Stimulated activated naive B cell treated with anti-CD40 and anti-IgM and Interleukin-4, amounts not matched to agents 10 μg/mL and 1 μg/mL and 100 μg/mL, for 72 hours (primary cell): ENCODE measurements at regions not wholly inside any gene's neighbourhood (a gene's known extent, or its start where the extent isn't known, plus 50 kb on each side); places are given as distances from the start of the nearest gene placed in this dataset.
A peak's percentile ranks its signal among the peaks of the same experiment; 100 is the strongest.
"Not testable (repeated sequence)": the region's sequence is repeated elsewhere in the genome, so short reads cannot be mapped to it uniquely, and the experiment has no call there.

ENCODE experiments used
- ATAC-seq, 2 donors: fragments of 150-1000 bp; cut with Tn5 transposase; replicated peaks; 2 replicates each; pipeline ENCODE4 v1.10.0; 2021; ENCODE audit warnings: moderate library complexity in 1 of 2
- DNase-seq: peaks from one replicate; pipeline ENCODE4 v3.0.0; 2021
- H3K27ac Mint-ChIP-seq: one replicate; pipeline ENCODE4 v1.8.0; 2022; ENCODE audit warnings: mild to moderate bottlenecking, mixed read lengths
- H3K27me3 Mint-ChIP-seq, 2 donors: one replicate each; pipeline ENCODE4 v1.8.0; 2022; ENCODE audit warnings: mixed read lengths in 2 of 2
- H3K36me3 Mint-ChIP-seq, 2 donors: one replicate each; pipeline ENCODE4 v1.8.0; 2022; ENCODE audit warnings: mixed read lengths in 2 of 2, mild to moderate bottlenecking in 1 of 2
- H3K4me1 Mint-ChIP-seq, 2 donors: one replicate each; pipeline ENCODE4 v1.8.0; 2022; ENCODE audit warnings: mixed read lengths in 2 of 2, mild to moderate bottlenecking in 1 of 2
- H3K4me3 Mint-ChIP-seq, 2 donors: one replicate each; pipeline ENCODE4 v1.8.0; 2022; ENCODE audit warnings: mild to moderate bottlenecking in 2 of 2, mixed read lengths in 2 of 2, moderate library complexity in 1 of 2
- H3K9me3 Mint-ChIP-seq, 2 donors: one replicate each; pipeline ENCODE4 v1.8.0; 2022; ENCODE audit warnings: mixed read lengths in 2 of 2, mild to moderate bottlenecking in 1 of 2

GRCh38 chr1:120262791-120263751 lies 86.8 kb upstream of the SEC22B start:
- not testable (repeated sequence) for DNase-seq, ATAC-seq

GRCh38 chr1:120257778-120258105 lies 81.4 kb upstream of the SEC22B start:
- not testable (repeated sequence) for H3K4me3 Mint-ChIP-seq, H3K36me3 Mint-ChIP-seq
- ATAC-seq, result peak; percentile 46 to 77

More at GRCh38 chr1:120262791-120263751, 86.8 kb upstream of the SEC22B start:
- H3K9me3 Mint-ChIP-seq, H3K27me3 Mint-ChIP-seq, H3K4me1 Mint-ChIP-seq, H3K36me3 Mint-ChIP-seq, H3K4me3 Mint-ChIP-seq, H3K27ac Mint-ChIP-seq: not testable (repeated sequence)

GRCh38 chr1:120257064-120257777 lies 80.9 kb upstream of the SEC22B start:
- not testable (repeated sequence) for H3K36me3 Mint-ChIP-seq, H3K9me3 Mint-ChIP-seq, H3K4me1 Mint-ChIP-seq, DNase-seq, H3K4me3 Mint-ChIP-seq, H3K27me3 Mint-ChIP-seq, H3K27ac Mint-ChIP-seq
- ATAC-seq, result peak in 1 of 2 donors; percentile 27

More at GRCh38 chr1:120257778-120258105, 81.4 kb upstream of the SEC22B start:
- not testable (repeated sequence) for DNase-seq, H3K27ac Mint-ChIP-seq, H3K9me3 Mint-ChIP-seq, H3K4me1 Mint-ChIP-seq, H3K27me3 Mint-ChIP-seq

- not testable (repeated sequence) for H3K4me1 Mint-ChIP-seq, H3K36me3 Mint-ChIP-seq, H3K9me3 Mint-ChIP-seq, DNase-seq, ATAC-seq, H3K4me3 Mint-ChIP-seq, H3K27ac Mint-ChIP-seq, H3K27me3 Mint-ChIP-seq
Measured at GRCh38 chr1:120250756-120251155, 74.4 kb upstream of the SEC22B start.

- not testable (repeated sequence) for H3K36me3 Mint-ChIP-seq, DNase-seq
Measured at GRCh38 chr1:120248726-120249427, 72.6 kb upstream of the SEC22B start.

GRCh38 chr1:120248203-120248602 lies 71.9 kb upstream of the SEC22B start:
- not testable (repeated sequence) for ATAC-seq, DNase-seq, H3K27me3 Mint-ChIP-seq, H3K4me3 Mint-ChIP-seq, H3K9me3 Mint-ChIP-seq, H3K4me1 Mint-ChIP-seq, H3K36me3 Mint-ChIP-seq, H3K27ac Mint-ChIP-seq

More at GRCh38 chr1:120248726-120249427, 72.6 kb upstream of the SEC22B start:
- H3K27me3 Mint-ChIP-seq, H3K27ac Mint-ChIP-seq, ATAC-seq, H3K4me3 Mint-ChIP-seq, H3K9me3 Mint-ChIP-seq, H3K4me1 Mint-ChIP-seq: not testable (repeated sequence)

- H3K4me3 Mint-ChIP-seq, ATAC-seq, H3K27me3 Mint-ChIP-seq, DNase-seq, H3K9me3 Mint-ChIP-seq, H3K36me3 Mint-ChIP-seq, H3K27ac Mint-ChIP-seq, H3K4me1 Mint-ChIP-seq: not testable (repeated sequence)
Measured at GRCh38 chr1:120243867-120244266, 67.5 kb upstream of the SEC22B start.

- not testable (repeated sequence) for H3K36me3 Mint-ChIP-seq, H3K27ac Mint-ChIP-seq, H3K4me3 Mint-ChIP-seq, H3K27me3 Mint-ChIP-seq, DNase-seq, H3K9me3 Mint-ChIP-seq, H3K4me1 Mint-ChIP-seq
- ATAC-seq, result peak; percentile 71 to 72
Measured at GRCh38 chr1:120242582-120242981, 66.3 kb upstream of the SEC22B start.

GRCh38 chr1:120241868-120242267 lies 65.5 kb upstream of the SEC22B start:
- not testable (repeated sequence) for H3K27ac Mint-ChIP-seq, H3K9me3 Mint-ChIP-seq, H3K27me3 Mint-ChIP-seq, DNase-seq, H3K4me3 Mint-ChIP-seq, H3K4me1 Mint-ChIP-seq, ATAC-seq, H3K36me3 Mint-ChIP-seq

GRCh38 chr1:120240181-120240580 lies 63.9 kb upstream of the SEC22B start:
- not testable (repeated sequence) for H3K27ac Mint-ChIP-seq, H3K27me3 Mint-ChIP-seq, H3K4me1 Mint-ChIP-seq, H3K4me3 Mint-ChIP-seq, DNase-seq, H3K36me3 Mint-ChIP-seq, ATAC-seq, H3K9me3 Mint-ChIP-seq

- not testable (repeated sequence) for H3K4me1 Mint-ChIP-seq, H3K27me3 Mint-ChIP-seq, H3K4me3 Mint-ChIP-seq, DNase-seq, H3K9me3 Mint-ChIP-seq, ATAC-seq, H3K27ac Mint-ChIP-seq, H3K36me3 Mint-ChIP-seq
Measured at GRCh38 chr1:120239351-120239750, 63.0 kb upstream of the SEC22B start.

- not testable (repeated sequence) for H3K4me3 Mint-ChIP-seq, H3K27ac Mint-ChIP-seq, H3K4me1 Mint-ChIP-seq, DNase-seq, H3K27me3 Mint-ChIP-seq, H3K36me3 Mint-ChIP-seq, H3K9me3 Mint-ChIP-seq
- peak; percentile 45 to 62 for ATAC-seq
Measured at GRCh38 chr1:120238867-120239266, 62.5 kb upstream of the SEC22B start.

- ATAC-seq, result peak; percentile 3 to 28
- H3K27me3 Mint-ChIP-seq, H3K36me3 Mint-ChIP-seq, H3K9me3 Mint-ChIP-seq, H3K27ac Mint-ChIP-seq, H3K4me1 Mint-ChIP-seq, DNase-seq, H3K4me3 Mint-ChIP-seq: not testable (repeated sequence)
Measured at GRCh38 chr1:120233661-120234018, 57.3 kb upstream of the SEC22B start.

- H3K9me3 Mint-ChIP-seq, H3K4me1 Mint-ChIP-seq, H3K36me3 Mint-ChIP-seq, H3K4me3 Mint-ChIP-seq, H3K27ac Mint-ChIP-seq, DNase-seq, H3K27me3 Mint-ChIP-seq: not testable (repeated sequence)
- peak; percentile 96 to 98 for ATAC-seq
Measured at GRCh38 chr1:120232834-120233660, 56.7 kb upstream of the SEC22B start.
